ENCODE measurements at regions not wholly inside any gene's neighbourhood (a gene's known extent, or its start where the extent isn't known, plus 50 kb on each side); places are given as distances from the start of the nearest gene placed in this dataset.

GRCh38 chr13:107275312-107275711 lies 707.4 kb upstream of the ARGLU1 start:
- TF ChIP-seq CTCF (IDR thresholded peaks at IDR 0.05), result no peak
- TF ChIP-seq POLR2A (IDR thresholded peaks at IDR 0.05), result no peak
